Activated T-cell treated with anti-CD3 and anti-CD28 coated beads, Interleukin-2, amount 50 U/mL, for 72 hours (primary cell): ENCODE measurements at regions not wholly inside any gene's neighbourhood (a gene's known extent, or its start where the extent isn't known, plus 50 kb on each side); places are given as distances from the start of the nearest gene placed in this dataset.
A peak's percentile ranks its signal among the peaks of the same experiment; 100 is the strongest.

Source experiments
- ATAC-seq, 2 donors: fragments of 150-1000 bp; cut with Tn5 transposase; replicated peaks in 1 of 2; 2 replicates each; pipeline ENCODE4 v1.10.0; 2021; ENCODE audit warnings: moderate library complexity in 2 of 2, mild to moderate bottlenecking in 1 of 2
- DNase-seq, 2 donors: peaks; one replicate each; pipeline ENCODE4 v3.0.0; 2021 to 2022; ENCODE audit warnings: mixed read lengths in 1 of 2
- H3K27ac Mint-ChIP-seq: one replicate; pipeline ENCODE4 v1.8.0; 2022; ENCODE audit warnings: mild to moderate bottlenecking, moderate library complexity, mixed read lengths
- H3K27me3 Mint-ChIP-seq: one replicate; pipeline ENCODE4 v1.8.0; 2022; ENCODE audit warnings: low read depth, mixed read lengths
- H3K36me3 Mint-ChIP-seq, 2 donors: one replicate each; pipeline ENCODE4 v1.8.0; 2022; ENCODE audit warnings: mixed read lengths in 2 of 2, mild to moderate bottlenecking in 1 of 2; ENCODE audit not compliant: insufficient read depth in 2 of 2
- H3K4me1 Mint-ChIP-seq: one replicate; pipeline ENCODE4 v1.8.0; 2022; ENCODE audit warnings: low read depth, mixed read lengths
- H3K4me3 Mint-ChIP-seq, 2 donors: one replicate each; pipeline ENCODE4 v1.8.0; 2022; ENCODE audit warnings: mild to moderate bottlenecking in 2 of 2, mixed read lengths in 2 of 2, moderate library complexity in 2 of 2
- H3K9me3 Mint-ChIP-seq, 2 donors: one replicate each; pipeline ENCODE4 v1.8.0; 2022; ENCODE audit warnings: mixed read lengths in 2 of 2

DNA sequence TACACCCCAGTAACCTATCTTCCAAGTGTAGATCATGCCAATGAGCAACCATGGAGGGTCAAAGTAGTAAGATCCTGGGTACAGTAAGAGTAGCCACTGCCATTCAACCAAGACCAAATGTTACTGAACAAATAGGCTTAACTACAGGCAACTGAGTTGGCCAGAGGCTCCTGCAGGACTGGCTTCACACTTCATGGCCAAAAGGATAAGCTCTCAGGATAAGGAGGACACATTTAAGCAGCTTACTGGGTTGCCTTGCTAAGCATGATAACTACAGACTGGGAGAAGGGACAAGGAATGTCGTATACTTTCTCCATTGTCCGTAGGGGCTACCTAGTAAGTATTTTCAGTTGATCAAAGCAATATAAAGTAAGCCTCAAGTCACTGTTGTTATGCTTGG is 174.7 kb downstream of the INO80D start:
- no peak overlapping the region for H3K27ac Mint-ChIP-seq
- H3K4me1 Mint-ChIP-seq = no peaks in the 10 kb centered on the region
- H3K36me3 Mint-ChIP-seq = no peaks in the 10 kb centered on the region
- DNase-seq = no peak
- H3K27me3 Mint-ChIP-seq = peaks cover 53% of the 10 kb centered on the region
- no peak for ATAC-seq
- no peak overlapping the region for H3K4me3 Mint-ChIP-seq
- H3K9me3 Mint-ChIP-seq = no peaks in the 10 kb centered on the region

DNA sequence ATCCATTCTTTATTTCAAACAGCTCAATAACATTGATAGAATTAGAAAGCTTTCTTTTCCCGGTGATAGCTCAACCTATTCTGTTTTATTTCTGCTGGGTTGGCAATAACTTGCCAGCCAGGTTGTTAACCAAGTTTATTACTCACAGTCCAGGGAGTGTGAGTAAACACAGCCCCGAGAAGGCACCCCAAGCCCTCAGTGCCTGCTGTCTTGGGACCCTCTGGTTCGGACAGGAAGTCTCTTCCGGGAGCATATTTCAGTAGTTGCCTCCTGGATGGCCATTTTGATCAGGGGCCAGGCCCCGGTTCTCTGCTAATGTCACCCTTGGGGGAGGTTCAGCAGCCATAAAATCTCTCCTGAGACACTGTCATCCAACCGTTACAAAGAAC is 176.8 kb downstream of the INO80D start:
- no peaks in the 10 kb centered on the region for H3K4me1 Mint-ChIP-seq
- H3K36me3 Mint-ChIP-seq = no peaks in the 10 kb centered on the region

DNA sequence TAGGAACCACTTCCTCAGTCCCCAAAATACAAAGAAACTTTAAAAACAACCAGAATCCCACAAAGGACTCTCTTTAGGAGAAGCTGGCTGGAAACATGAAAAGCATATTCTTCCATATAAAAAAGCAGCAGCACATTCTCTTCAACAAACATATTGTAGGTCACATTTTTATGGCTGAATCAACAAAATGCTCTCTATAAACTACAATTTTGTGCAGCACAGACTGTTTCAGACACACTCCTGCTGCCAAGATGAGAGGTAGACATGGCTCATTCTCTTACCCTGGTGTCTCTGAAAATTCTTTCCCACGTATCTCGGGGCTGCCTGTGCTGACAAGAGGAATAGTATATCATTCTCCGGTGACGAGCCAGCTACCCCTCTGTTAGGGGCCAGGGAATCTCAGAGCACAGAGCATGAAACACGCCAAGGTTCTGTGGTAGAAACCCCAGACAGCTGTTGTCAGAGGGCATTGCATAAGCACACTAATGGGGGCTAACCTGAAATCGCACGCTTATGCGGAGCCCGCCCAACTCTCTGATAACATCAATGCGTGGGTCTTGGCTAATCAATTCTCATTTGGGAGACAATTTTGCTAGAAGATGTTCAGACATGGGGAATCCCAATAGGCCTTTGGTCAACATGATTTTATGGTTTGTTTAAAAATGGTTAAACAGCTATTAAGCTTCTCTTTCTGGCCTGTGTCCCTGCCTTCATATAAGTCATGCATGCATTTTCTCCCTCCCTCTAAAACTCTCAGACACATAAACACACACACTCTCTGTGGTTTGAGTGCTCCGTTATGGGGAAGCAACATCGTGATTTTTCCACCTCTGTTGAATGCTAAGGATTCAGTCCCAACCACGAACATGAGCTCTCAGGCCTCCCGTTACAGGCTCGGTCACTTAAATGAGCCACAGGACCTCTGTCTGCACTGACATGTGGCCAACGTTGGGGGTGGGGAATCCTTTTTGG is 177.5 kb downstream of the INO80D start:
- DNase-seq (no peak), ATAC-seq (no peak)
- H3K27me3 Mint-ChIP-seq = peaks cover 40% of the 10 kb centered on the region
- no peaks in the 10 kb centered on the region for H3K4me1 Mint-ChIP-seq
- H3K4me3 Mint-ChIP-seq = no peak overlapping the region
- no peaks in the 10 kb centered on the region for H3K9me3 Mint-ChIP-seq
- no peak overlapping the region for H3K27ac Mint-ChIP-seq
- H3K36me3 Mint-ChIP-seq = no peaks in the 10 kb centered on the region

More for the DNA sequence above, 176.8 kb downstream of the INO80D start:
- H3K27me3 Mint-ChIP-seq = peaks cover 44% of the 10 kb centered on the region
- H3K4me3 Mint-ChIP-seq = no peak overlapping the region
- no peak overlapping the region for H3K27ac Mint-ChIP-seq
- ATAC-seq (no peak), DNase-seq (no peak)
- H3K9me3 Mint-ChIP-seq = no peaks in the 10 kb centered on the region

DNA sequence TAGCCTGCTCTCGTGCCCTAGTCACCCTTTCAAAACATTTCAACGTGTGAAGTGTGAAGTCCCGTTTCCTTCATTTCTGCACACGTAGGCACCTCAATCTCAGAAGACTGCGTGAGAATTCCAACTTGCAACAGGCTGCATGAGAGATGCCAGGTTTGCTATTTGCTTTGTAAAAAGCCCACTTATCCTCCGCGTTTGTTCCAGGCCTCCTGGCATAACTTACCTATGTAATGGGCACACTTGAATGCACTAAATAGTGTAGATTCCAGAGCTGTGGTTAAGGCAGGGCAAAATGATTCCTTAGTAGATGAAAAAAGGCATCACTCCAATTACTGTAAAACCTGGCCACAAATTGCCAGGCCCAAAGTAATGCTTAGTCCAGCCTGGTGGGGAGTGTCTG is 179.6 kb downstream of the INO80D start:
- ATAC-seq (no peak), DNase-seq (no peak)
- H3K36me3 Mint-ChIP-seq = no peaks in the 10 kb centered on the region
- no peaks in the 10 kb centered on the region for H3K9me3 Mint-ChIP-seq
- no peak overlapping the region for H3K4me3 Mint-ChIP-seq
- H3K27me3 Mint-ChIP-seq = peaks cover 32% of the 10 kb centered on the region
- H3K4me1 Mint-ChIP-seq = no peaks in the 10 kb centered on the region
- H3K27ac Mint-ChIP-seq = no peak overlapping the region

DNA sequence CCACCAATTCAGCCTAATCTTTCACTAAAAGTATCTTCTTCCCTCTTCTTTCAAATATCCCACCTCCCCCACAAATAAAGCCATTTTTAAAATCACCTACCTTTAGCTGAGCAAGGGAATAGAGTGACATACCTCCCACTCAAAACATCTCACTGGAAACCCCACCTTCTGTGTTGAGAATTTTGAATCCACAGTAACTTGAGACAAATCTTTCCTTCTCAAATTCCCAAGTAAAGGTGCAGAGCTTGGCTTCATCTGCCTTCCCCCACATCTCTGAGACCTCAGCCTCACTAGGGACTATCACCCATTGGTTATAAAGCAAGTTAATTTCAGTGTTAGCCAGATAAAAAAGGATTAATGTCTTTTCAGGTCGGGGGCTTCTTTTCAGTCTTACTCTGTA is 180.4 kb downstream of the INO80D start:
- ATAC-seq (no peak), DNase-seq (no peak)
- no peaks in the 10 kb centered on the region for H3K4me1 Mint-ChIP-seq
- peaks cover 26% of the 10 kb centered on the region for H3K27me3 Mint-ChIP-seq
- no peak overlapping the region for H3K27ac Mint-ChIP-seq
- H3K36me3 Mint-ChIP-seq = no peaks in the 10 kb centered on the region
- no peak overlapping the region for H3K4me3 Mint-ChIP-seq
- no peaks in the 10 kb centered on the region for H3K9me3 Mint-ChIP-seq

DNA sequence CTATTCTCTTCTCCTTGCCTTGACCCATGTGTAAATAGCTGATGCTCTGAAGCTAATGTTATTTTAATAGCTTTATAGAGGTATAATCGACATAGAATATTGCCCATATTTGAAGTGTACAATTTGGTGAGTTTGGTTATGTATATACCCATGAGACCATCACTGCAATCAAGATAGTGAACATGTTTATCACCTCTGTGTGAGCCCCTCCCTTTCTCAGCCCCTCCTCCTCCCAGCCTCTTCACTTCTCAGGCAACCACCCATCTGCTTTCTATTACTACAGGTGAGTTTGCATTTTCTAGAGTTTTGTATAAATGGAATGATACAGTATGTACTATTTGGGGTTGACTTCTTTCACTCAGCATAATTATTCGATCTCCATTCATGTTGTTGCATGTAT is 181.1 kb downstream of the INO80D start:
- H3K4me3 Mint-ChIP-seq = no peak overlapping the region

DNA sequence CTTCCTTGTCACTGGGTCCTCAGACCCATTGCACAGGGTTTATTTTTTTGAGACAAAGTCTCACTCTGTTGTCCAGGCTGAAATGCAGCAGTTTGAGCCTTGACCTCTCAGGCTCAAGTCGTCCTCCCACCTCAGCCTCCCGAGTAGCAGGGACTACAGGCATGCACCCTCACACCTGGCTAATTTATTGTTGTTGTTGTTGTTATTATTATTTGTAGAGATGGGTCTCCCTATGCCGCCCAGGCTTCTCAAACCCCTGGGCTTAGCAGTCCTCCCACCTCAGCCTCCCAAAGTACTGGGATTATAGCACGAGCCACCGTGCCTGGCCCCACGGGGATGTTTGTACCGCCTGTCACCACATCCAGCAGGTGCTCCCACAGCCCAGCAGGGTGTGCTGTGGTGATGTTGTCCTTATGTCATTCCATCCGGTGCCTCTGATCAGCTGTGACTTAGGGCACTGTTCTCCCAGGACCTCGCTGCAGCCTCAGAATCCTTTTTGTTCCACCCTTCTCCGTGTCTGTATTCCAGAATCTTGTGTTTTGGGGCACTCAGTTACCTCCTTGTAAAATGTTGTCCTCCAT is 182.3 kb downstream of the INO80D start:
- ATAC-seq (peak in 1 of 2 donors; percentile 45), DNase-seq (no peak)
- peaks cover 14% of the 10 kb centered on the region for H3K27me3 Mint-ChIP-seq
- H3K27ac Mint-ChIP-seq = no peak overlapping the region
- no peak overlapping the region for H3K4me3 Mint-ChIP-seq
- peaks cover 3 to 4% of the 10 kb centered on the region in 2 donors for H3K9me3 Mint-ChIP-seq
- H3K36me3 Mint-ChIP-seq = peaks cover 0 to 4% of the 10 kb centered on the region in 2 donors
- H3K4me1 Mint-ChIP-seq = no peaks in the 10 kb centered on the region

More for the DNA sequence above, 181.1 kb downstream of the INO80D start:
- peaks cover 22% of the 10 kb centered on the region for H3K27me3 Mint-ChIP-seq
- DNase-seq (no peak), ATAC-seq (no peak)
- H3K9me3 Mint-ChIP-seq = no peaks in the 10 kb centered on the region
- H3K36me3 Mint-ChIP-seq = no peaks in the 10 kb centered on the region
- H3K4me1 Mint-ChIP-seq = no peaks in the 10 kb centered on the region
- H3K27ac Mint-ChIP-seq = no peak overlapping the region

DNA sequence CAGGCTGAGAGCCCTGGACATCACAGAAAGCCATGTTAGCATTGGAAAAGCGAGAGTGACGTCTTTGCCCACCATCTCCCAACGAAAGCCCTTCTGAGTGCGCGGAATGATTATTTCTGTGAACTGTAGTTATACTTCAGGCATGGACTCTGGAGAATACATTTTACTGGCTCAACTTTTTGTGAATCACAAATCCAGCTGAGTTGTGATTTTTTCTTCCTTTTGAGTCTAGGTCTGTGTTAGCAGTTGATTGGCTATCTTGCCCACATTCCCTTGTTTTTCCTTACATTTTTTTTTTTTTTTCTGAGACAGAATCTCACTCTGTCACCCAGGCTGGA is 183.1 kb downstream of the INO80D start:
- peaks cover 3 to 4% of the 10 kb centered on the region in 2 donors for H3K9me3 Mint-ChIP-seq
- DNase-seq (no peak), ATAC-seq (no peak)
- H3K36me3 Mint-ChIP-seq = peaks cover 0 to 4% of the 10 kb centered on the region in 2 donors
- H3K4me1 Mint-ChIP-seq = no peaks in the 10 kb centered on the region
- H3K27me3 Mint-ChIP-seq = peaks cover 12% of the 10 kb centered on the region
- no peak overlapping the region for H3K27ac Mint-ChIP-seq
- H3K4me3 Mint-ChIP-seq = no peak overlapping the region

DNA sequence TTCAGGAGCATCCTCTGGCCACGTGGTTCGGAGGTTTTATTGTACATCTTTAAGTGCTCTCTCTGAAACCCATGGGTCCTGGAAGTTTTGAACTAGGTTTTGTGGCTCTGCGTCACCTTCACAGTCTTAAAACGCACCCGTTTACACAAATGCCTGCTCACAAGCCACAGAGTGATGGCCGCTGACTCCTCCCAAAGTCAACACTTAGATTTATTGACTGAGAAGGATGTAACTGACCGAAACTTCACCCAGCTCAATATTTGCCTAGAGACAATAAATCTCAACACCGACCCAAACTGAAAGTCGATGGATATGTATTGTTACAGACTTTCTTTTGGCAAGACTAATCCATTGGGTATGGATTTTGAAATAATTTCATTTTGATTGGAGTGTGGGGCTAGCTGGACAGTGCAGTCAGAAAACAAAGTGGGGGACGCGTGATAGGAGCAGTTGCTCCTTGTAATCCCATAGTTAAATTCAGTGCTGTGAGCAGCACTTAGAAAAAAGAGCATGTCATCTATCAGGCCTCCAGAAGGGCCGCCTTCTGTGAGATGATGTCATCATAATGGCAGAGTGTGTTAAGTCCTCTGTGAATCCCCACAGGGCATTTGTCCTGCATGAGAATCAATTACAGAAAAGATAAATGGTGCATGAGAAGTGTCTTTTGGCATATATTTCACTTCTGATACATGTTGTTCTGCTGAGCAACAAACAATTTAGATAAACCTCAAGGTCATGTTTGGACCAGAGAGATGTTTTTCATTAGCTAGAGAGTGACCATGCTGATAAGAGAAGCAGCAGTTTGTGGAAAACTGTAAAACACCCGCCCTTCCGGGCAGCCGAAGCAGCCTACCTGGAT is 183.7 kb downstream of the INO80D start:
- ATAC-seq (no peak), DNase-seq (no peak)
- peaks cover 0 to 4% of the 10 kb centered on the region in 2 donors for H3K36me3 Mint-ChIP-seq
- H3K4me1 Mint-ChIP-seq = no peaks in the 10 kb centered on the region
- H3K27ac Mint-ChIP-seq = no peak overlapping the region
- peaks cover 6% of the 10 kb centered on the region for H3K27me3 Mint-ChIP-seq
- H3K4me3 Mint-ChIP-seq = no peak overlapping the region
- peaks cover 3 to 4% of the 10 kb centered on the region in 2 donors for H3K9me3 Mint-ChIP-seq

DNA sequence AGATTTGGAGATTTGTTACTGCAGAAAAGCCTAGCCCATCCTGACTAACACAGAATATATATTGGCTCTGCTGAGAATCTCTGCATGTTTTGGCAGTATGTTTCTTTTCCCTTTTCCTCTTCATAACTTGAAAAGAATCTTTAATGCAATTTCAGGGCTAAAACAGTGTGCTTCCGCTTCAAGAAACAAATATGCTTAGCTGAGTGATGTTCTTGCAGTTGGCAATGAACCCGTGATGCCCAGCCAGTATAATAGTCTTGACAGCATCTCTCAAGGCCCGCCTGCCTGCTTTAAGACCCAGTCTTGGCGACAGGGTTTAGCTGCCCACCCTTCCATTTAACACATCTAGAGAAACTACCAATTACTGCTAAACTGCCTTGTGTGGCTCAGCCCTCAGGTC is 184.5 kb downstream of the INO80D start:
- Mint-ChIP-seq H3K27me3 (no peaks in the 10 kb centered on the region), H3K4me1 (no peaks in the 10 kb centered on the region), H3K36me3 (peaks cover 0 to 4% of the 10 kb centered on the region in 2 donors), H3K4me3 (no peak overlapping the region), H3K9me3 (peaks cover 3 to 4% of the 10 kb centered on the region in 2 donors), H3K27ac (no peak overlapping the region)
- DNase-seq = no peak
- ATAC-seq = no peak

DNA sequence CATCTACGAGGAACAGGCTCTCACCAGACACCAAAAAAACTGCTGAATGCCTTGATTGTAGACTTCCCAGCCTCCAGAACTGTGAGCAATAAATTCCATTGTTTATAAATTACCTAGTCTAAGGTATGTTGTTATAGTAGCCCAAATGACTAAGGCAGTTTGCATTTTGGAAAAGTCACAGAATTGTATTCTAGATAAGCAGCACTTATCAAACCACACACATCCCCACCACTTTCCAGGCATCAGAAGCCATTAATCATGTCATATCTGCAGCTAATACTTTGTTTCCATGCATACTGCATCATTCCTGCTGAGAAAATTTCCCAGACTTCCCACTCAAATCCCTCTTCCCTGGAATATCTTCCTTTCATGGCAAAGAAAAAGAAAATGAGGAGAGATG is 187.2 kb downstream of the INO80D start:
- peaks cover 0 to 4% of the 10 kb centered on the region in 2 donors for H3K36me3 Mint-ChIP-seq
- no peak overlapping the region for H3K27ac Mint-ChIP-seq
- no peaks in the 10 kb centered on the region for H3K27me3 Mint-ChIP-seq
- peaks cover 3 to 4% of the 10 kb centered on the region in 2 donors for H3K9me3 Mint-ChIP-seq
- no peaks in the 10 kb centered on the region for H3K4me1 Mint-ChIP-seq
- H3K4me3 Mint-ChIP-seq = no peak overlapping the region
- ATAC-seq (no peak), DNase-seq (no peak)

DNA sequence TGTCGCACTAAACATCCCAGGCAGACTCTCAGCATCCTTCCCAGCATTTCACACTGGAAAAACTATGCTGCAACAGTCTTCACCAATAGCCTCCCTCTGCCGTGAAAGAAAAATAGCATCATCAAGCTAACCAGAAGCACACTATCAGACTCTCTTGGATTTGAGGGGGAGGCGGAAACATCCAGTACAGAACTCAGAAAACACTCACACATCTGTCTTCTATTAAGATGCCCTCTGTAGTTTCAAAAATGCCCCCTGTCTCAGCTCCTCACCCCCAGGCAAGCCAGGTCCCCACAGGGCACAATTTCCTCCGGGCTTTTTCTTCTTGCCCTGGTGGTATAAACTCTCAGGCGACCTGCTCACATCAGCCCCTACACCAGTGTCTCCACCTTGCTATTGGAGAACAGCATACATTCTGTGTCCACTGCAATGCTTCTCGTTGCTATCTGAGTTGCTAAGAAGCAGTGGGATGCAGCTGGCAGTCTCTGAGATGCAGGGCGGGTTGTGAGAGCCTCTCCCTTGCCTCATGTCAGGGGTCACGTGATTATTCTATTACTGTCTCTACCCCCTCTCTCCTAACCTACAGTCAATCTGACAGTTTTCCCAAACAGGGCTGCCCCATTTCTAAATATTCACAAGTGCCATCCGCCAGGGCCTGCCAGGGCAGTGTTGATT is 189.9 kb downstream of the INO80D start:
- Mint-ChIP-seq H3K4me3 (no peak overlapping the region), H3K27ac (no peak overlapping the region), H3K9me3 (peaks cover 3 to 4% of the 10 kb centered on the region in 2 donors), H3K27me3 (no peaks in the 10 kb centered on the region), H3K4me1 (no peaks in the 10 kb centered on the region), H3K36me3 (peaks cover 0 to 4% of the 10 kb centered on the region in 2 donors)
- ATAC-seq (no peak), DNase-seq (no peak)
